ENCODE measurements at regions not wholly inside any gene's neighbourhood (a gene's known extent, or its start where the extent isn't known, plus 50 kb on each side); places are given as distances from the start of the nearest gene placed in this dataset.
"Not testable (repeated sequence)": the region's sequence is repeated elsewhere in the genome, so short reads cannot be mapped to it uniquely, and the experiment has no call there.

DNA sequence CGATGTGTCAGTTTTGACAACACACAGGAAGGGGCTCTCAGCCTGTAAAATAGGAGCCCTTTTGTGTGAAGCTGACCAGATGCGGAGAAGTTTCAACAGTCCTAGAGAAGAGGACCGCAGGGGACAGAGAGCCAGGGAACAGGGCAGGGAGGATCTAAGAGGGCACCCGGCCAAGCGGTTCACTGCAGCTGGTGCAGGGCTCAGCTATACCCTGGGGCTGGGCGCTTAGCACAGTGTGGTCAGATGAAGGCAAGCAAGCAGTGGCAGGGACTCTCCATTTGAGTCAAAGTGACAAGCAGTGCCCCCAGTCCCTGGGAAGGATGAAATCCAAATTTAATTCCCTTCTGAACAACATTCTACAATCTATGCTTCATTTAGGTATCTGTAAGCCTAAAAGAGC is 88.9 kb upstream of the PLGLB2 start:
- DNase-seq (ENCODE audit: low read depth in 2 of 2, low spot score in 1 of 2) = not testable (repeated sequence)

DNA sequence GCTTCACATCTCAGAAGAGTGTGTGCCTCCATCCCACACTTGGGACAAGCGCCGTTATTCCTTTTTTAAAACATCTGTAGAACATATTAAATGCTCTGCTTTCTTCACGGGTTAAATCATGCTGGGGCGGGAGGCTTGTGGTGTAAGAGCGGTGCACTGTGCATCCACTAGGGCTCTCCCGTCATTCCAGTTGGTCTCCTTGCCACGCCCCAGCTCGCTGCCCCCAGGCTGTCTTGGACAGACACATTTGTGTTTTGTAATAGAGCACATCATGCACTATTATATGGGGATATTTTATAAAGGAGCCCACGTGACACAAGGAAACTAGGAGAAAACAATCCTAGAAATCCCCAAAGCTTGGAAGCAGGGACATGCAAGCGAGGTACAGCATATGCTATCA is 87.7 kb upstream of the PLGLB2 start:
- not testable (repeated sequence) for DNase-seq (ENCODE audit: low read depth in 2 of 2, low spot score in 1 of 2)

DNA sequence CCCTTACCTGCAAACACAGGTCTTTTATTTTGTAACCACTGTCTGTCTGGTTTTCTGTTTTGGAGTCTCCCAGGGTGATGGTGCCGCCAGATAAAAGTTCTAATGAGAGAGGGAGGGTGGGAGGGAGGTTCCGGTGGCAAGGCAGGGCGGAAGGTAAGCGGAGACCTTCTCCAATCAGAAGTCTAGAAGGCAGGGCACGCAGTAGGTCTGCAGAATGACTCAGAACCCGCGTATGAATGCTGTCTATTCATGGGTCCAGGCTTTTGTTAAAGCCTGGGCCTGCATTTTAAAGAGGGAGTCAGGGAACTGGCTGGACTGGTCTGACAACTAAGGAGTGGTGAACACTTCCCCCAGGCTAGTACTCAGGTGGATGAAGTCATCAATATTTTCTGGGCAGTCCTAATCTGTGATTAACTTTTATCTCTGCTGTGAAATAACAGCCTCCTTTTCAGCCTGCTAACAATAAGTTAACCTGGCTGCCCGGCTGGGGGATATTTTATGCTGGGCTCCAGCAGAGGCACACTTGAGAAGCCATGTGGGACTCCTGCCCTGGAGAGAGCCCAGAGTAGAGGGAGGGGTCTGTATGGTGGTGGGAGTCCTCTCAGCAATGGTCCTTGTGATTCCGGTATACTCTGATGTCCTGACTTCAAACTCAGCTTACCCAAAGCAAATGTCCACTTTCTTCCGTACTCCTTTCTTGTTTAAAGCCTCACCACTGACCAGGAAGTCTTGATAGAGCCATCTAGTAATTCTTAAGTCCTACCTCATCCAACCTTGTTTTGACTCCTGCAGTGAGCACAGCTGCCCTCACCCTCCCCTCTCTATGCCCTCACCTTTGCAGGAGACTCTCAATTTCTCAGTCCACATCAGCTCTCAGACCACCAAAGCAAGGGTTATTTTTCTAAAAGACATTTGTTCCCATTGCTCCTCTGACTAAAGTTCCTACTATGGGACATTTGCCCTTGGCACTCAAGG is 85.3 kb upstream of the PLGLB2 start:
- DNase-seq (ENCODE audit: low read depth in 2 of 2, low spot score in 1 of 2) = not testable (repeated sequence)

DNA sequence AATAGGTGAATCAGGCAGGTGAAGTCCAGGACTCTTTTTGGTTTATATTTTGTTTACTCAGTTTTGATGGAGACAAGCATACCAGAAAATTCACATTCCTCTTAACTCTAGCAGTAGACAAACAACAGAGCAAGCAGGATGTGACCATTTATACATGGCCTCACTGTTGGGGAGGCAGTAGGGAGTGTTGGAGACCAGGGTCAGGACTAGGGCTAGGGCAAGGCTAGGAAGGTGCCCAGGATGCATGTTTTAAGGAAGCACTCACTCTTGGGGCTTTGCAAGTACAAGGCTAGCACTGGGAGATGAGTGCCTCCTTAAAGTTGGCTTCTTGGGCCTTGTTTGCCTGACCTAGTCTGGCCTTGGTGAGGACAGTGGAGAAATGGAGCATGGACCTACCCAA is 84.5 kb upstream of the PLGLB2 start:
- not testable (repeated sequence) for DNase-seq (ENCODE audit: low read depth in 2 of 2, low spot score in 1 of 2)

DNA sequence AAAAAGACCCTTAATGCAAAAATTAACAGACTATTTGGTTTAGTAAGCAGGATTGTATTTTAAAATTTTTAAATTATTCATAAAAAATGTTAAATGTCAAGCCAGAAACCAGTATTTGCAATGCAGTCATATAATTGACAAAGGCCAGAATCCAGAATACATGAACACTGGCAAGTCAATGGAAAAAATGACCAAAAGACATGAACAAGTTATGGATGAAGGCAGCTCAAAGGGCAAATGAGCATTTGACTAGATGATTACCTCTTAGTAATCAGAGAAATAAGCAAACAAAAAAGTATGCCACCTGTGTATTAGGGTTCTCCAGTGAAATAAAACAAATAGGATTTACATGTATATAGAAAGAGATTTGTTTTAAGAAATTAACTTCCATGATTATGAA is 80.9 kb upstream of the PLGLB2 start:
- DNase-seq (ENCODE audit: low read depth in 2 of 2, low spot score in 1 of 2) = not testable (repeated sequence)

DNA sequence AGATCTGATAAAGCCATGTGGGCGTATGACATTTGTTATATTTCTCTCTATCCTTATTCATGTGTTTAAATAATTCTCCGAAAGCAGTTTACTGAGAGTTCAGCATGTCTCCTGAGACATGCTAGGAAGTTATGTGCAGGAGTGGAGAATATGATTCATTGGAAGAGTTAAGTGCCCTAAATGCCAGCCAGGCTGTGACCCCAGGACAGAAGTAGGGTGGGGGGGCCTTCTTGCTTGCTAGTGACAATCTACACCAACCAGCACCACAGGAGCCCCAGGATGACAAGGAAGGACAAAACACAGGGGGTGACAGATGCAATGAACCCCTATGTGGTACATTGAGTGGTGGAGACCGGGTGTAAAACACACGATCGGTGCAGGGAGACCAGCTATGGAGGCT is 79.5 kb upstream of the PLGLB2 start:
- DNase-seq (ENCODE audit: low read depth in 2 of 2, low spot score in 1 of 2) = not testable (repeated sequence)

DNA sequence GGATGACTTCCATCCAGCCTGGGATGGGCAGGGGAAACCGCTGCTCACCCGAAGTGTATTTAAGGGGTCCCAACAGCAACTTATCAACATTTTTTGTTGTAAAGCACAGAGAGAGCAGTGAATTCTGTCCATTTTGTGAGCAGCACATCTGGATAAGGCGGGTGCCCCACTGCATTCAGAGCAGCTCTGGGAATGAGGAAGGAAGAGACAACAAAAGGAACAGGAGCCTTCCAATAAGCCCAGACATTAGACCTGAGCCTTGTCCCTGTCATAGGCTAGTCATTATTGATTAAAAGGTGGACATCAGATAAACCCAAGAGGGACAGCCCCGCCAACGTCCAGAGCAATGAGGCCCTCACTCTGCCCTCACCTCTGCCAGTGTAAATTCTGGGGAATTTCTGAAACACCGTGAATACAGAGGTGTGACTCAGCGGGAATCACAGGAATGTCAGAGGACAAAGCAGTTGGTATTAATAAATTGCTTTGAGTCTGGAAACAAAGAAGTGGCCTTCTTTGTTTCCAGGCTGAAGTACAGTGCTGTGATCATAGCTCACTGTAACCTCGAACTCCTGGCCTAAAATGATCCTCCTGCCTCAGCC is 78.2 kb upstream of the PLGLB2 start:
- not testable (repeated sequence) for DNase-seq (ENCODE audit: low read depth in 2 of 2, low spot score in 1 of 2)

DNA sequence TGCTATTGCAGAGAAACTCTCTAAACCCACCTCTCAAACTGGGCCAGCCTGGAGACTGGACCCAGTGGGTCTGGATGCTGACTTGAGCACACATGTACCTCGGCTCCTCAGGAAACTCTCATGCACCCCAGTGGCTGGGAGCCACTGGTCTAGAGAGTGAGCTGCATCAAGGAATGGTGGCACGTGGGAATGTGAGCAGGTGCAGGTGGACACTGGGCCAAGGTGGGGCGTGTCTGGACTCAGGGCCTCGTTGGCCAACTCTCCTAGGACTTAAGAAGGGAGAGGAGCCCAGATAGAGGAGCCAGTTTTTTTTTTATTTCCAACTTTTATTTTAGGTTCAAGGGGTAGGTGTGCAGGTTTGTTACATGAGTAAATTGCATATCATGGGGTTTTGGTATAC is 75.5 kb upstream of the PLGLB2 start:
- DNase-seq (ENCODE audit: low read depth in 2 of 2, low spot score in 1 of 2) = not testable (repeated sequence)

DNA sequence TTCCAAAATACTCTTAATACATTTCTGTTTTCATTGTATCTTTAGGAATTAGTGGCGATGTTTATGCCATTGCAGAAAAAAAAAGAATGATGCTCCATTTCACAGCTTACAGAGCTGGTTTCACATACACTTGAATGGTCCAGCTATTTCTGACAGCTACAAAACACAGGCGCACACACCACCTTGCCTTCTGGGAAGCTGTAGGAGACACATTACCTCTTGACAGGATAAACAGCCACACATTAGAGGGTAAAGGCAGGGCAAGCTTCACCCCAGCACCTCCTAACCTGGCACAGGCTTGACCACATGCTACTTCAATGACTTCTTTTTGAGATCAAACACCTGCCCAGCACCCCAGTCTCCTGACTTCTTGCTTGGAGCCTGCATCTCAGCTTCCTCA is 73.2 kb upstream of the PLGLB2 start:
- DNase-seq (ENCODE audit: low read depth in 2 of 2, low spot score in 1 of 2) = not testable (repeated sequence)

DNA sequence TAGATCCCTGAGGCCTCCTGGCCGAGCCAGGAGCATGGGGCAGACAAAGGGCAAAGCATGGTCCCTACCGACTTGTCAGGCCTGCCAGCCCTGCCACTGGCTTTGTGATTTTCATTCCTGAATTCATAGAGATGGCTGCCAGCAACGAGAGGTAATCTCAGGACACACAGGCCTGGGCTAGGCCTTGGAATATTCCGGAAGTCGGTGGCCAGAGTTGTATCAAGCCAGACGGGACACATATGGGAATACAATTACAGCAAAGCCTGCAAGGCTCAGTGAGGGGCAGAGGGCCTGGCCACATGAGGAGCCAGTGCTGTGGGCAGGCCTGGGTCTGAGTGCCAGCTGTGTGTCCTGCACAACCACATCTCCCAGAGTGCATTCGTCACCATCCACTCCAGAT is 72.4 kb upstream of the PLGLB2 start:
- DNase-seq (ENCODE audit: low read depth in 2 of 2, low spot score in 1 of 2) = not testable (repeated sequence)

DNA sequence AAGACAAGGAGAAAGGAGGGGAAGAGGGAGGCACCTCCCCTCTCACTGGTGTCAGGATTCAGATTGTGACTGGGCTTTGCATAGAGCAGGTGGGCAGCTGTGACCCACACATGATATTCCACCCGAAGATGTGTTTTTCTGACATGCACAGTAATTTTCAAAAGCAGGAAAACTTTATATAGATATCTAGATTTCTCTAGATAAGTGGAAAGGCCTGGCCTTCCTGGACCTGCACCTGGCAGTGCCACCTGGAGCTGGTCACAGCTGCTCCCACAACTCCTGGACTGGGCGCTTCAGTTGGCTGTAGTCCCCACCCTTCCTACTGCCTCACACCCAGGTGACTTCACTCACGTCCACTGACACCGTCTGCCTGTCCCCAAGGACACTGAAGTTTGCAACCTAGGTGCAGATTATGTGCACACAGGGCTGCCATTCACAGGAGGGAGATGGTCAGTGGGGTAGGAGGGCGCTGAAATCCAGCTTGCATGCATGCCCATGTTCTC is 70.4 kb upstream of the PLGLB2 start:
- not testable (repeated sequence) for DNase-seq (ENCODE audit: low read depth in 2 of 2, low spot score in 1 of 2)

DNA sequence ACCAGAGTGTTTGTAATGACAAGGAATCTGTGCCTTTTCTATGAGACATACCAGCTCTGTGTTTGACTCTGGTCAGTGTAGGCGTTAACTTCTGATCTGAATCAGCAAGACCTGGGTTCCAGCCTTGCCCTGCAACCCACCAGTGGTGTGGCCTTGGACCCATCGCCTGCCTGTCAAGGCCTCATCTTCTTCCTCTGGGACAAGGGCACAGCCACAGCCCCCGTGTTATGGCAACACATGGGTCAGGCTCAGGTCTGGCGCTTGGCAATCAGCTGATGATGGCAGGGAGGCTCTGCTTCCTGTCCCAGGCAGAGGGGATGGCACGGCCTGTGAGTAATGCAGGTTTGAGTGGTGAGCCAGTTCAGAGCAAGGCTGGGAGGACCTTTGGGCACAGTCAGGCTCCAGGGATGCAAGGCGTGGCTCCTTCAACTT is 69.1 kb upstream of the PLGLB2 start:
- not testable (repeated sequence) for DNase-seq (ENCODE audit: low read depth in 2 of 2, low spot score in 1 of 2)

DNA sequence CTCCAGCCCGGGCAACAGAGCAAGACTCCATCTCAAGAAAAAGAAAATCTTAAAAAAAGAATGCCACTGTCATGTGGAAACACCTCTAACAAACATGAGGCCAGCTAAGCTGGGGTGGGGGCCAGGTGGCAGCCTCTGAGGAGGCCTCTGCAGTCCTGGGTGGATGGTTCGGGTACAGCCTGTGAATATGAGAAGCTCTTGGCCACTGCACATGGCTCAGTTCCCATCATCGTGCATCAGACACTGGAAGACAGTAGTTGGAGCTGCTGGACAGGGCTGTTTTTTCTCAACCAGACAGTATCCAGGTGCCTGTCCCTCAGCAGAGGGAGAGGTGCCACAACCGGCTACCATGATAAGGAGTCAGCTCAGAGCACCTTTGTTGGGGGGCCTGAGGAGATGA is 67.9 kb upstream of the PLGLB2 start:
- DNase-seq (ENCODE audit: low read depth in 2 of 2, low spot score in 1 of 2) = not testable (repeated sequence)

DNA sequence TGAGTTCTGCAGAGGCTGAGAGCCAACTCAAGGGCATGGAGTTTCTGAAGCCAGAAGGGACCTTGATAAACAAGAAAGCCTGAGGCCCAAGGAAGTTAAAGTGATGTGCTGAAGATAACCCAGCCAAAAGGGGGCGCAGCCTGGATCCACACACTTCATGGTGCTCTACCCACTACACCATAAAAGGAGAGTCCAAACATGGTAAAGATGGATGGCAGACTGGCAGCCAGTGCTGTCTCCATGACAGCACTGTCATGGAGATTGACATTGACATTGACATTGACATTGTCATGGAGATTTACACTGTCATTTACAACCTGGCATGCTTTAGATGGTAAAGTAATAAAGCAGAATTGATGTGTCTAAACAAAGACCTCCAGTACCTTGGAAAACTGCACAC is 67.2 kb upstream of the PLGLB2 start:
- not testable (repeated sequence) for DNase-seq (ENCODE audit: low read depth in 2 of 2, low spot score in 1 of 2)

DNA sequence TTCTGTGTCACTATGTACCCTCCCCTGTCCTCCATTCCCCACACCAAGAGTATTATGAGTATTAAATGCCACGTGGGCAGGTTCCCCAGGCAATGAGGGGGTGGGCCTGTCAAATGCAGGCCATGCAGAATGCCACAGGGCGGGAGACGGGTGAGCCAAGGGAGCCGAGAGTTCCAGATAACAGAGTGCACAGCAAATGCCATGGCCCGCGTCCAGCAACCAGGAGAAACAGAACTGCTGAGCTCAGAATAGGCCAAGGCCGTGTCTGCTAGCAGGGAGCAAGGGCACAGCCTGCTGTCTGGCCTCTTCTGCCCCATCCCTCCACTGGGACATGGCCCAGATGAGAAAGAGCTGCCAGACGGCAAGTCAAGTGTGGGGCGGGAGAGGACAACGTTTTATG is 64.4 kb upstream of the PLGLB2 start:
- DNase-seq (ENCODE audit: low read depth in 2 of 2, low spot score in 1 of 2) = not testable (repeated sequence)

DNA sequence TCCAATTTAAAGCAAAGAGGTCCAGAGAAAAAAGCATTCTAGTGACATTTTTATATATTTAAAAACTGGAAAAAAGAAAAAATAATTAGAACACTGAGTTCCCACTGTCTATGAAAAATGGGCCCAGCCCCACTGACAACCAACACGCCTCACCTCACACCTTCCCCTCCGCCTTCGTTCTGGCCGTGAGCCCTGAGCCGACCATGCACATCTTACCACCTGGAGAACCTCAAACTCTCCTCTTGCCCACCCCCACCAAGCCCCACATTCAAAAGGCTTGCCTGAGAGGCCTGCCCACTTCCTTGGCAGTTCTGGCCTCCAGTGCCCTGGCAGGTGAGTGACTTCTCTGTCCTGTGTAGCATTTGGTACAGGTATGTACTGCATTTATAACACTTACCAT is 63.9 kb upstream of the PLGLB2 start:
- not testable (repeated sequence) for DNase-seq (ENCODE audit: low read depth in 2 of 2, low spot score in 1 of 2)

DNA sequence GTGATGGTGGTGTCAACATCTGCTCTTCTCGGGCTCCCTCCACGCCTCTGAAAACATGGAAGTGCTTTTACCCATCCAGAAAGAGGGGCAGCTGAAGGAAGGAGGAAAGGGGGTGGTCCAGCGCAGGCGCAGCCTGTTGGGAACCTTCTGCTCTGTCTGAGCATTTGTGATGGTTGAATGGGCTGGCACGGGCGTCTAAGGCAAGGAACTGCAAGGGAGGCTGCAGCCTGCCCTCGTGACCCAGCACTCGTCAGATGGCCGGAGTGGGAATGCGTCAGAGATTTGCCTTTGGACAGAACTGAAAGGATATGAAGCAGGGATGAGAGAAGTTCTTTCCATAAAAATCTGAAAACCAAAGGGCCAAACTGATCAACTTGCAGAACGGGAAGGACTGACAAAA is 62.3 kb upstream of the PLGLB2 start:
- not testable (repeated sequence) for DNase-seq (ENCODE audit: low read depth in 2 of 2, low spot score in 1 of 2)

DNA sequence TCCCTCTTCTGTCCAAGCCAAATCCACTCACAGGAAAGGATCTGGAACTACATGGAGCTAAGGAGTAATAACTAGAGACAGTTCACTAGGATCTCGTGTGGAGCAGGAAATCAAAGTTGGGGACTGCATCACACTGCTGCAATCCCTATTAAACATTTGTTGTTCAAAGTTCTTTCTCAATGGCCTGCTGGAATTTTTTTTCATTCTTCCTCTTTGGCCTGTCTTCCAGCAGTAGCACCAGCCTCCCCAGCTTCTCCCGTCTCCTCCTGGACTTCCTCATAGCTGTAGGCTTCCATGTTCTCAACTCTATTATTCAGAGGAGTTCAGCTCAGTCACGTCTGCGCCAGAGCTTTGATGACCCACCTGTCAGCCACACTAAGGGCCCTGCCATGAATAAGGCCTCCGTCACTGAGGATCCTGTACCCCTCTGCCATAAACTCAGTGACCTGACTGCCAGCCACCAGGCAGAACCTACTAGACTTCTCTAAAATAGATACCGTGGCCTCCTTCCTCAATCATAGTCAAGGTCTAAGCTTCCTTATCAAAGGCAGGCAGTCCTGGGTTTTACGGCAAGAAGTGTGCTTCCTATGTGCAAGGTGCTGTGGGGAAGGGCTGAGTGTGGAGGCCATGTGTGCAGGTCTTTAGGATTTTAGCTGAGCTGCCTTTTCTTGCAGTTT is 60.9 kb upstream of the PLGLB2 start:
- not testable (repeated sequence) for DNase-seq (ENCODE audit: low read depth in 2 of 2, low spot score in 1 of 2)

DNA sequence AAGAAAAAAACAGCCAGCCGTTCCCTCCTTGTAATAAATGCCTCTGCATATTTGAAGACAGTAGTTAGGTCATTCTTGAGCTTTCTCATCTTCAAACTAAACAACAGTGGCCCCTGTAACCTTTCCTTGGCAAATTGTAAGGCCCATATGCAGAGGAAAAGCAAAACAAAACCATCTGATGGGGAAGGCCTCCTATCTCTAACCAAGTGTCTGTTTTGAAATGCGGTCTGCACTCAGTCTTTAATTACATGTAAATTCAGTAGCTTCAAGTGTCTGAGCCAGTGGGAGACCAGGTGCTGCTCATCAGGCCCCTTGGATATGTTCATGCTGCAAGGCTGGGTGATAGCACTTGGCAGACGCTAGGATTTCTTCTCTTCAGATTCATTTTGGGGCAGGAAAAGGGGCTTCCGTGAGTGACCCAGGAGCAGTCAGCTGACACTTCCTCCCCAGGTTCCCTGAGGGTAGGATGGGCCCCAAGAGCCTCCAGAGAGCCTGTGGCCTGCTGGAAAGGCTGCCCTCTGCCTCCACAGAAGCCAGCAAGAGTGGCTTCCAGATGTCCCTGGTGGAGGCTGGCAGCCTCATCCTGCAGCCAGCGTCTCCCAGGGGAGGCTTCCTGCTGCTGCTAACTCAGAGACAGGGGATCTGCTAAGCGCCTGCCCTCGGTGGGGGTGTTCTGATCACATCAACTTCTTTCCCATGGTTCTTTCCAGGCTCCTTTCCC is 60.2 kb upstream of the PLGLB2 start:
- DNase-seq (ENCODE audit: low read depth in 2 of 2, low spot score in 1 of 2) = not testable (repeated sequence)

DNA sequence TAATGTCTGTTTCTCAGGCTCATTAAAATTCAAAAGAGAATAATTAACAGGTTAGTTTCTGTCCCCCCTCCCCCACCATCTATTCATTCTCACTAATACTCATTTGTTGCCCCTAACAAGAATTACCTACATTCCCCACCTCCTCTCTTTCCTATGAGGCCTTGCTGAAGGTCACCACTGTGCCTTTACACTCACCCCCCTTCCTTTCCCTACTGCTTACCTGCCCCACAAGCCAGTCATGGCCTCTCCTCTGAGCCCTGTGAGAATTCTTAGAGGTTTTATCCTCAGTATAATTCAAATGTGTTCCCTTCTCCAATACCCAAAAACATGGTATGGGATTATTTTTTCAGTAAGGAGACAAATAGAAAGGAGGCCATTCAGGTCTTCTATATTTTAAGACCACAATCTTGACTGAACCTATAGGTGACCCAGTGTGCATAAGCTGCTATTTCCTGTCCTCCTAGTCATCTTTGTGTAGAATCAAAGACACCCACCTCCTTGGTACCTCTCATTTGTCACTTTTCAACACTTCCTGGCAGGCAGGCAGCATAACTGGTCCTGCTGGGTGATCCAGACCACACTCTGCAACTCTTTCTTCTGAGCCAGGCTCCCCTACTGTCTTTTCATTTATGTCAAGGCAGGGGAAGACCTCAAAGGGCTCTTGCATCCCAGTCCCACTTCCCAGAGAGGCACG is 55.8 kb upstream of the PLGLB2 start:
- DNase-seq (ENCODE audit: low read depth in 2 of 2, low spot score in 1 of 2) = not testable (repeated sequence)
